NCI-H146 (cell line): ENCODE measurements at regions not wholly inside any gene's neighbourhood (a gene's known extent, or its start where the extent isn't known, plus 50 kb on each side); places are given as distances from the start of the nearest gene placed in this dataset.

ENCODE experiments used
- DNase-seq: peaks from one replicate; lab custom pipeline; 2025; lab: John Stamatoyannopoulos, UW

GRCh38 chr12:89993632-89994031 is 285.0 kb upstream of the ATP2B1 start:
- DNase-seq: no peak

- no peak for DNase-seq
Measured at GRCh38 chr12:89992668-89993451, 284.2 kb upstream of the ATP2B1 start.

GRCh38 chr12:89991807-89992590 is 283.4 kb upstream of the ATP2B1 start:
- DNase-seq: no peak

- no peak for DNase-seq
Measured at GRCh38 chr12:89988188-89988915, 279.7 kb upstream of the ATP2B1 start.

- no peak for DNase-seq
Measured at GRCh38 chr12:89985935-89986334, 277.3 kb upstream of the ATP2B1 start.

- DNase-seq: no peak
Measured at GRCh38 chr12:89984846-89985245, 276.2 kb upstream of the ATP2B1 start.

- no peak for DNase-seq
Measured at GRCh38 chr12:89983622-89984021, 275.0 kb upstream of the ATP2B1 start.

- DNase-seq: no peak
Measured at GRCh38 chr12:89980236-89980635, 271.6 kb upstream of the ATP2B1 start.

- DNase-seq: no peak
Measured at GRCh38 chr12:89977405-89978085, 268.9 kb upstream of the ATP2B1 start.

GRCh38 chr12:89976866-89977265 is 268.2 kb upstream of the ATP2B1 start:
- no peak for DNase-seq

GRCh38 chr12:89975574-89975973 is 266.9 kb upstream of the ATP2B1 start:
- no peak for DNase-seq

- DNase-seq: no peak
Measured at GRCh38 chr12:89971880-89972279, 263.2 kb upstream of the ATP2B1 start.

- no peak for DNase-seq
Measured at GRCh38 chr12:89970722-89971121, 262.1 kb upstream of the ATP2B1 start.

- DNase-seq: no peak
Measured at GRCh38 chr12:89969093-89969492, 260.5 kb upstream of the ATP2B1 start.

- no peak for DNase-seq
Measured at GRCh38 chr12:89968151-89968700, 259.6 kb upstream of the ATP2B1 start.

GRCh38 chr12:89966495-89967240 is 258.0 kb upstream of the ATP2B1 start:
- no peak for DNase-seq

GRCh38 chr12:89965993-89966392 is 257.4 kb upstream of the ATP2B1 start:
- no peak for DNase-seq

GRCh38 chr12:89962648-89963047 is 254.0 kb upstream of the ATP2B1 start:
- DNase-seq: no peak

- no peak for DNase-seq
Measured at GRCh38 chr12:89960607-89961394, 252.2 kb upstream of the ATP2B1 start.

GRCh38 chr12:89960011-89960507 is 251.4 kb upstream of the ATP2B1 start:
- DNase-seq: no peak
